Neural cell (in vitro differentiated cells): ENCODE measurements at regions not wholly inside any gene's neighbourhood (a gene's known extent, or its start where the extent isn't known, plus 50 kb on each side); places are given as distances from the start of the nearest gene placed in this dataset.

ENCODE experiments used
- H2AFZ ChIP-seq: fragments of 200-600, 300-800 bp; sonication (generic), shearing (Covaris generic); 2 replicates; pipeline ENCODE4 v1.6.0; 2014; ENCODE audit warnings: low read depth, mild to moderate bottlenecking, antibody characterized with exemption, low read length, moderate library complexity
- H3F3A ChIP-seq: fragments of 200-600 bp; shearing (Covaris generic); 2 replicates; pipeline ENCODE4 v1.6.1; 2016; ENCODE audit warnings: mild to moderate bottlenecking, moderate library complexity, mixed read lengths, antibody characterized with exemption, low read length; ENCODE audit not compliant: insufficient read depth, poor library complexity, severe bottlenecking
- H3K27ac ChIP-seq: fragments of 200-600, 300-800 bp; sonication (generic), shearing (Covaris generic); 2 replicates; pipeline ENCODE4 v1.5.1; 2014; ENCODE audit warnings: mild to moderate bottlenecking, low read length, moderate library complexity
- H3K27me3 ChIP-seq: fragments of 300-800, 200-600 bp; sonication (generic), shearing (Covaris generic); 2 replicates; pipeline ENCODE4 v1.6.0; 2014; ENCODE audit warnings: mild to moderate bottlenecking, low read depth, low read length, moderate library complexity; ENCODE audit not compliant: insufficient read depth
- H3K36me3 ChIP-seq: fragments of 300-800, 200-600 bp; sonication (generic), shearing (Covaris generic); 2 replicates; pipeline ENCODE4 v1.5.1; 2014; ENCODE audit warnings: mild to moderate bottlenecking, antibody characterized with exemption, low read length, moderate library complexity; ENCODE audit not compliant: insufficient read depth
- H3K4me2 ChIP-seq: fragments of 300-800, 200-600 bp; sonication (generic), shearing (Covaris generic); 2 replicates; pipeline ENCODE4 v1.6.0; 2014; ENCODE audit warnings: mild to moderate bottlenecking, low read length
- H3K4me3 ChIP-seq: fragments of 300-800, 200-600 bp; sonication (generic), shearing (Covaris generic); 2 replicates; pipeline ENCODE4 v1.5.1; 2014; ENCODE audit warnings: mild to moderate bottlenecking, low read length, moderate library complexity
- H3K79me2 ChIP-seq: fragments of 200-600 bp; shearing (Covaris generic); replicated peaks from 2 replicates; pipeline ENCODE4 v1.6.0; 2014; ENCODE audit warnings: mild to moderate bottlenecking, low read length, moderate library complexity; ENCODE audit not compliant: insufficient read depth
- H3K9ac ChIP-seq: fragments of 300-800, 200-600 bp; sonication (generic), shearing (Covaris generic); 2 replicates; pipeline ENCODE4 v1.6.1; 2016; ENCODE audit warnings: mild to moderate bottlenecking, low read length, mixed read lengths
- H3K9me2 ChIP-seq: fragments of 200-600 bp; shearing (Covaris generic); 2 replicates; pipeline ENCODE4 v1.6.1; 2016; ENCODE audit warnings: mild to moderate bottlenecking, low read length, mixed read lengths; ENCODE audit not compliant: insufficient read depth
- H3K9me3 ChIP-seq: fragments of 200-600, 300-800 bp; sonication (generic), shearing (Covaris generic); 2 replicates; pipeline ENCODE4 v1.6.1; 2016; ENCODE audit warnings: mild to moderate bottlenecking, mixed run types, low read length, moderate library complexity, mixed read lengths
- H4K20me1 ChIP-seq: fragments of 200-600 bp; shearing (Covaris generic); 2 replicates; pipeline ENCODE4 v1.6.1; 2016; ENCODE audit warnings: mild to moderate bottlenecking, mixed run types; ENCODE audit not compliant: insufficient read depth
- CTCF ChIP-seq: fragments of 450-650 bp; IDR thresholded peaks from 2 replicates; pipeline ENCODE4 v1.5.1; 2014; ENCODE audit warnings: antibody characterized with exemption, mild to moderate bottlenecking, moderate library complexity; ENCODE audit not compliant: poor library complexity, severe bottlenecking
- EP300 ChIP-seq: fragments of 450-650 bp; conservative IDR thresholded peaks from 2 replicates; pipeline ENCODE4 v1.6.1; 2014; ENCODE audit warnings: antibody characterized with exemption, mild to moderate bottlenecking, moderate library complexity; ENCODE audit not compliant: poor library complexity, severe bottlenecking
- EZH2 ChIP-seq: fragments of 200-600, 300-800 bp; shearing (Covaris generic), sonication (generic); IDR thresholded peaks from 2 replicates; pipeline ENCODE4 v1.6.1; 2014; ENCODE audit warnings: antibody characterized with exemption, low read length, borderline replicate concordance, mild to moderate bottlenecking; ENCODE audit not compliant: insufficient read depth, poor library complexity, severe bottlenecking
- MXI1 ChIP-seq: fragments of 450-650 bp; conservative IDR thresholded peaks from 2 replicates; pipeline ENCODE4 v1.6.1; 2014; ENCODE audit warnings: antibody characterized with exemption, mild to moderate bottlenecking; ENCODE audit not compliant: poor library complexity, severe bottlenecking
- RAD21 ChIP-seq: fragments of 450-650 bp; conservative IDR thresholded peaks from 2 replicates; pipeline ENCODE4 v1.6.1; 2014; ENCODE audit warnings: antibody characterized with exemption, mild to moderate bottlenecking, moderate library complexity
- REST ChIP-seq: IDR thresholded peaks from 2 replicates; pipeline ENCODE4 v1.6.1; 2012; ENCODE audit warnings: borderline replicate concordance
- SMC3 ChIP-seq: fragments of 450-650 bp; conservative IDR thresholded peaks from 2 replicates; pipeline ENCODE4 v1.6.1; 2014; ENCODE audit warnings: antibody characterized with exemption, mild to moderate bottlenecking, moderate library complexity; ENCODE audit not compliant: poor library complexity
- TAF1 ChIP-seq: IDR thresholded peaks from 2 replicates; pipeline ENCODE4 v1.6.1; 2012; ENCODE audit warnings: low read depth

GRCh38 chr7:33784000-33784399 is 121.3 kb upstream of the BMPER start:
- Histone ChIP-seq H3K9me2 (no peaks in the 10 kb centered on the region), H3K79me2 (no peaks in the 10 kb centered on the region), H4K20me1 (no peaks in the 10 kb centered on the region), H3K27ac (no peak overlapping the region), H2AFZ (no peak overlapping the region), H3K4me3 (no peak overlapping the region), H3K36me3 (no peaks in the 10 kb centered on the region), H3F3A (no peaks in the 10 kb centered on the region), H3K27me3 (no peaks in the 10 kb centered on the region), H3K9ac (no peak overlapping the region), H3K9me3 (peaks cover 5% of the 10 kb centered on the region), H3K4me2 (no peak overlapping the region)
- TF ChIP-seq TAF1, result no peak
- peak; percentile 55 for TF ChIP-seq EP300

- Histone ChIP-seq H3K27ac (no peak overlapping the region), H3K4me3 (no peak overlapping the region), H2AFZ (no peak overlapping the region), H3K9me2 (no peaks in the 10 kb centered on the region), H3K27me3 (no peaks in the 10 kb centered on the region), H3K79me2 (no peaks in the 10 kb centered on the region), H3F3A (no peaks in the 10 kb centered on the region), H3K36me3 (no peaks in the 10 kb centered on the region), H3K4me2 (no peak overlapping the region), H4K20me1 (no peaks in the 10 kb centered on the region), H3K9me3 (no peaks in the 10 kb centered on the region), H3K9ac (no peak overlapping the region)
- TF ChIP-seq EP300, result no peak
- TF ChIP-seq CTCF, result no peak
- no peak for TF ChIP-seq REST
- no peak for TF ChIP-seq RAD21
- no peak for TF ChIP-seq EZH2
- TF ChIP-seq SMC3, result no peak
- no peak for TF ChIP-seq TAF1
- TF ChIP-seq MXI1, result no peak
These were observed 116.8 kb upstream of the BMPER start for GRCh38 chr7:33788531-33788930.
